SW480 (cell line): ENCODE measurements at regions not wholly inside any gene's neighbourhood (a gene's known extent, or its start where the extent isn't known, plus 50 kb on each side); places are given as distances from the start of the nearest gene placed in this dataset.
"Not testable (repeated sequence)": the region's sequence is repeated elsewhere in the genome, so short reads cannot be mapped to it uniquely, and the experiment has no call there.

Experiments used
- DNase-seq: peaks from one replicate; pipeline ENCODE4 v3.0.0-alpha.2; 2016; ENCODE audit warnings: low spot score

DNA sequence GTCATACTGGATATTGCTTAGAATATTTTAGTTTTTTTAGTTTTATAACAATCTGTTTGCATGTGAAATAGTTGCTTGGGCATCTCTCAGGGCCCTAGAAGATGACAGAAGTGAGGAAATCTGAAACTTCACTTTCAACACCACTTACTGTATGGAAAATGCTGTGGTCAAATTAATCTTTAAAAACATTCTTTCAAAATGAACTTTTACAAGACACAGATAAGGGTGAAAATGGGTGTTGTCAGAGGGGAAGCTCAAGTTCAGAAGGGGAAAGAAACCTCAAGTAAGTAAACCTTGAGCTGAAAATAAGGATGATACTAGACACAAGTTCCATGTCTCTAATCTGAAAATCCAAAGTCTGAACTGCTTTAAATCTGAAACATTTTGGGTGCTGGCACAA is 1840.1 kb upstream of the RAG2 start:
- DNase-seq: no peak

DNA sequence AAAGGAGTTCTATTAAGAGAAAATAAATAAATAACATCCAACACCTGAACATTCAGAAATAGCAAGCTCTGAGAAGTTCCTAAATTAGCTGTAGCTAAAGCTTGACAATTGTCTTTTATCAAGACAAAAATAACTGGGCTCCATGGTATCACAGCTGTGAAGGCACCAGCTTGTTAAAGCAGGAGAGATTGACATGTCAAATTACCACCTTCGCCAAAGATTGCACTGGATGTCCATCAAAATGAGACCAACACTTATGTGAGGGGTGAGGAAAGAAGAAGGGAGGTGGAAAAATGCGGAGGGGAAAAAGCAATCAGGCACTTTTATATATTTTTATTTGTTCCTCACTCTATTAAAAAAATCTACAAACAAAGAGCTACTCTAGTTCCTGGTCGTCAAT is 1827.5 kb upstream of the RAG2 start:
- no peak for DNase-seq

GRCh38 chr11:38423042-38423441 is 1825.0 kb upstream of the RAG2 start:
- DNase-seq: no peak

DNA sequence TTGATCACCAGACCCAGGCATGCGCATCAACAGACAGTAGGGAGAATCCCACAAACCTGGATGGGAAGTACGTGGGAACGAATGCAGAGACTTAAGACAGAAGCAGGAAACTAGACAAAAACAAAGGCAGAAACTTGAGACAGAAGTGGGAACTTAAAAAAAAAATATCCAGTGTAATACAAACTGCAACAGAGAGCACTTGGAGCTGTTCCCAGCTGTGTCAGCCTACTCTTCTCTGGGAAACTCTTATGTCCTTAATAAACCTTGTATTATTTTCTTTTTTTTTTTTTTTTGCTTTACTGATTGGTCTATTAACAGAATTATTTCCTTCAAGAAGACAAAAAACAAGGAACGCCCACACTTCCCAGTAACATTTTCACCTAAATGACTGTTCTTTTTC is 1818.1 kb upstream of the RAG2 start:
- no peak for DNase-seq

- DNase-seq: no peak
Measured at GRCh38 chr11:38411149-38411548, 1813.1 kb upstream of the RAG2 start.

- DNase-seq: no peak
Measured at GRCh38 chr11:38402063-38402462, 1804.0 kb upstream of the RAG2 start.

DNA sequence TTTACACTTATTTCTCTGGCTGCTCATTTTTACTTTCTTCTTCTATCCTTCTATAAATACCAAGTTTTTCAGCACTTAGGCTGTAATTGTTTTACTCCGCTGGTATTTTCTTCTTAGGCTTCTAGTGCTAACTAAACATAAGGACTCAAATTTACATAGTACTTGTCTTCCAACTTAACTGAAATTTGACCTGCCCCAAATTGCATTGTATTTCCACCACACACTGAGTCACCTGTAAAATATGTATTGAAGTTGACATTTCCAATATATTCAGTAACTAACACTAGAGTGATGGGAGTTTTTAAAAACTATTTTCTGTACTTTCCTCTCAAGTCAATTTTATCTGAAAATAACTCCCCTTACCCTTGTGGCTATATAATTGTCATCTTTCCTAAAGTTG is 1794.1 kb upstream of the RAG2 start:
- no peak for DNase-seq

GRCh38 chr11:38384568-38384967 is 1786.5 kb upstream of the RAG2 start:
- DNase-seq: no peak

- no peak for DNase-seq
Measured at GRCh38 chr11:38365274-38365673, 1767.2 kb upstream of the RAG2 start.

GRCh38 chr11:38356255-38356654 is 1758.2 kb upstream of the RAG2 start:
- no peak for DNase-seq

GRCh38 chr11:38345286-38345685 is 1747.2 kb upstream of the RAG2 start:
- DNase-seq: no peak

DNA sequence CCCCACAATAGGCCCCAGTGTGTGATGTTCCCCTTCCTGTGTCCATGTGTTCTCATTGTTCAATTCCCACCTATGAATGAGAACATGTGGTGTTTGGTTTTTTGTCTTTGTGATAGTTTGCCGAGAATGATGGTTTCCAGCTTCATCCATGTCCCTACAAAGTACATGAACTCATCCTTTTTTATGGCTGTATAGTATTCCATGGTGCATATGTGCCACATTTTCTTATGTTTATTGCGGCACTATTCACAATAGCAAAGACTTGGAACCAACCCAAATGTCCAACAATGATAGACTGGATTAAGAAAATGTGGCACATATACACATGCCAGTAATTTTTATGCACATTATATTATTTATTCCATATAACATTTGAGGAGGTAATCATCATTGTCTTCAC is 1743.6 kb upstream of the RAG2 start:
- not testable (repeated sequence) for DNase-seq

DNA sequence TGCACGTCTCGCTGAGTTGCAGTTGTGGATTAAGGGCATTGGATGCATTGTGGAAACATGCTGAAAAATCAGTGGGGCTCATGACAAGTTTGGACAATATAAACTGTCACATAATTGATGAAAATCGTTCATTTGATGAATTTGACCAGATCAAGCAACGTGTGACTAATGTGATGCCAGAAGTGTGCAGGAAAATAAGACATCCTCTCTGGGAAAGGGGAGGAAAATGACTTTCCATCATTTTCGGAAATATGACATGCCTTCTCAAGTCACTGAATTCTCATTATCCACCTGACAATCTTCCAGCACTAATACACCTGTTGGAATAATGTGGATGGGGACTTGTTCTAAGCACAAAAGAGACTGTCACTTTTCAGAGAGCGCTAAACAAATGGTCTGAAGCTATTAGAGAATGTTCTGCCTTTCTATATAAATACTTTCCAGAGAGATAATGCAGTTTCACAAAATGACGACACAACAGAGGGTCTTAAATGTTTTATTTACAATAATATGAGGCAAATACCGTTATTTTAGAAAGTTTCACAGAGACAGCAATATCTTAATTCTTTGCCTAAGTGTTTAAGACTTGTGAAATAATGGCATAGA is 1741.9 kb upstream of the RAG2 start:
- no peak for DNase-seq

GRCh38 chr11:38338022-38338421 is 1740.0 kb upstream of the RAG2 start:
- not testable (repeated sequence) for DNase-seq

DNA sequence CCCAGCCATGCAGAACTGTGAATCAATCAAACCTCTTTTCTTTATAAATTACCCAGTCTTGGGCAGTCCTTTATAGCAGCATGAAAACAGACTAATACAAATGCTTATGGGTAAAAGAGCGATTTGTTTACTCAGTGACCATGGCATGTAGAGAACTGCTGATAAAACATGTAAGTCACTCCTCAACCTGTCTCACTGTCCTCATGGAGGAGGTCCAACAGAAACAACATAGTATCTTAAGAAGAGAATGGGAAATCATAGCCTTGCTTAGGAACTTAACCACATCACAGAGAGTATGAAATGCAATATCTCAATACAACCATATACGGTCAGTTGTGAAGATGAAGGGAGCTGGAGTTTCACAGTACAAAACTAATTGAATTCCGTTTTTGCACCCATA is 1734.0 kb upstream of the RAG2 start:
- no peak for DNase-seq

DNA sequence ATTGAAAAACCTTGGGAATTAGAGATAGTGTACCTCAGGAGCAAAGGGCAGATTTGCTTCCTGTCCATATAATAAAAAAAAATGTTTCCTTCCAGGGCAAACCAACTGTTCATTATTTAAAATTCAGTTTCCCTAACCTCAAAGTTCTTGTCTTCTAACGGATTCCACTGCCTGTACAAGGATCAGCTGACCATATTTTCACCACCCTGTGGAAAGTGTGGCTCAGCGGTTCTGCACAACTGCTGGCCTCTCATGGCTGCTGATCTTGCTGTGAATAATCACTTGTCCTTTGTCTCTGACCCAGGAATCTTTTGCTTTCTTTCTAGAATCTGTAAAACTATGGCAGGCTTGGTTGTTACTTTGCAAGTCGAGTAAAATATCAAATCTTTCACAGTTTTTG is 1732.5 kb upstream of the RAG2 start:
- DNase-seq: no peak

- DNase-seq: no peak
Measured at GRCh38 chr11:38323961-38324761, 1726.1 kb upstream of the RAG2 start.

- no peak for DNase-seq
Measured at GRCh38 chr11:38315151-38315550, 1717.1 kb upstream of the RAG2 start.

GRCh38 chr11:38307455-38307854 is 1709.4 kb upstream of the RAG2 start:
- no peak for DNase-seq

DNA sequence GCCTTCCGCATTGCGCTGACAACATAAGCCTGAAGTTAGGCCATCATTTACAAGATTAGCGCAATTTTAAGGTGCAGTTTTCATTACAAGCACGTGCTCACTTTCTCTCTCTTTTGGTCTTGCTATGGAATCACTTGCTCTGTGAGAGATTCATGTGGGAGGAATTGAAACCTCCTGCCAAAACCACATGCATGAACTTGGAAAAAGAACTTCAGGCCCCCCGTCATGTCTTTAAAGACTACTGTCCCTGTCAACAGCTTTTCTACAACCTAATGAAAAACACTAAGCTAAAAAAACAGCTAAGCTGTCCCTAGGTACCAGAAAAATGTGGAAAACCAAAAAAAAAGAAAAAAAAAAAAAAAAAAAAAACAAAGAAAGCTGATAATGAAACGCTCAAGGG is 1707.6 kb upstream of the RAG2 start:
- no peak for DNase-seq

GRCh38 chr11:38304926-38305325 is 1706.9 kb upstream of the RAG2 start:
- no peak for DNase-seq

GRCh38 chr11:38302564-38302963 is 1704.5 kb upstream of the RAG2 start:
- DNase-seq: no peak

DNA sequence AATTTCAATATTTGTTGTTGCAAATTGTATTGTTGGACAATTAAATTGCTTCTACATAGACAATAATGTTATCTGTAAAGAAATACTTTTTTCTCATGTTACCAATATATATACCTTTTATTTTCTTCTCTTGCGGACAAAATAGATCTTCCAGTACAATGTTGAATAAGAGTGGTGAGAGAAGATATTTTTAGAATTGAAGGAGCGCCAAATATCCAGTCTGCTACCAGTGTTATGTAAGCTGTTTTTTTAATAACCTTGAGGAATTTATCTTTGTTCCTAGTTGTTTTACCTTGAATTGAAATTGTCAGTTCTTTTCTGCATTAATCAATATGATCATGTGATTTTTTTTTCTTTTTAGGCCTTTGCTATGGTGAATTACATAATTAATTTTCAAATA is 1702.5 kb upstream of the RAG2 start:
- no peak for DNase-seq

- DNase-seq: no peak
Measured at GRCh38 chr11:38296211-38296776, 1698.3 kb upstream of the RAG2 start.
